Sigmoid colon (tissue), 6 donors: ENCODE measurements at regions not wholly inside any gene's neighbourhood (a gene's known extent, or its start where the extent isn't known, plus 50 kb on each side); places are given as distances from the start of the nearest gene placed in this dataset.

Experiments
- DNase-seq: peaks from one replicate; pipeline ENCODE4 v3.0.0-alpha.2; 2019
- H3K27ac ChIP-seq, 4 donors: fragments of 200-600 bp; sonication (generic); one replicate each; pipeline ENCODE4 v1.5.1; 2016 to 2019; ENCODE audit warnings: mild to moderate bottlenecking in 1 of 4
- H3K27me3 ChIP-seq, 3 donors: fragments of 200-600 bp; sonication (generic); one replicate each; pipeline ENCODE4 v1.5.1; 2019; ENCODE audit warnings: mild to moderate bottlenecking in 1 of 3
- H3K36me3 ChIP-seq, 4 donors: fragments of 200-600 bp; sonication (generic); one replicate each; pipeline ENCODE4 v1.5.1; 2016 to 2019
- H3K4me1 ChIP-seq, 4 donors: fragments of 200-600 bp; sonication (generic); one replicate each; pipeline ENCODE4 v1.5.1; 2017 to 2019
- H3K4me3 ChIP-seq, 4 donors: fragments of 200-600 bp; sonication (generic); one replicate each; pipeline ENCODE4 v1.5.1; 2017 to 2019; ENCODE audit warnings: mild to moderate bottlenecking in 2 of 4, moderate library complexity in 1 of 4
- H3K9me3 ChIP-seq, 4 donors: fragments of 200-600 bp in 3 of 4; sonication (generic) in 3 of 4; one replicate each; pipeline versions ENCODE4 v1.5.1 to v1.6.1; 2013 to 2019
- CTCF ChIP-seq, 4 experiments: fragments of 450-650 bp in 3 of 4; fragments of 200-600 bp in 1 of 4; IDR thresholded peaks; one replicate each; pipeline ENCODE4 v1.5.1; 2016 to 2019; ENCODE audit warnings: antibody characterized with exemption in 4 of 4, mild to moderate bottlenecking in 3 of 4, moderate library complexity in 2 of 4
- EP300 ChIP-seq, 4 donors: sonication (generic); formaldehyde crosslinking; IDR thresholded peaks; one replicate each; pipeline ENCODE4 v1.6.1; 2017; ENCODE audit warnings: antibody characterized with exemption in 4 of 4
- POLR2A ChIP-seq, 2 donors: fragments of 450-650 bp; IDR thresholded peaks; one replicate each; pipeline ENCODE4 v1.6.1; 2016; ENCODE audit warnings: antibody characterized with exemption in 2 of 2, mild to moderate bottlenecking in 2 of 2, moderate library complexity in 2 of 2
- POLR2AphosphoS5 ChIP-seq, 4 donors: sonication (generic); formaldehyde crosslinking; IDR thresholded peaks; one replicate each; pipeline ENCODE4 v1.6.1; 2017; ENCODE audit warnings: antibody characterized with exemption in 4 of 4
- WGBS, 2 donors: extraction: QIAGEN DNeasy Blood & Tissue Kit; methylation state at CpG; one replicate each; pipeline ENCODE4 v1.1.7; 2013; 5-methylcytosine and 5-hydroxymethylcytosine counted together
- intact Hi-C: fragments of 100-400 bp; cut with DNase I; formaldehyde crosslinking; loops from one replicate; pipeline ENCODE4 v1.15.1; 2023
- donor health status: healthy with polysubstance abuse.
- donor health status: healthy.

GRCh38 chr6:21508753-21509152 lies 84.8 kb upstream of the SOX4 start:
- no peak for DNase-seq
- Histone ChIP-seq H3K9me3 (no peaks in the 10 kb centered on the region), H3K27ac (no peak overlapping the region), H3K4me1 (no peaks in the 10 kb centered on the region), H3K4me3 (no peak overlapping the region), H3K36me3 (no peaks in the 10 kb centered on the region), H3K27me3 (no peaks in the 10 kb centered on the region)
- intact Hi-C loops: no loop called here
- TF ChIP-seq EP300 (IDR thresholded peaks at IDR 0.05): no peak
- no peak for TF ChIP-seq CTCF (IDR thresholded peaks at IDR 0.05)
- no peak for TF ChIP-seq POLR2A (IDR thresholded peaks at IDR 0.05)
- TF ChIP-seq POLR2AphosphoS5 (IDR thresholded peaks at IDR 0.05): no peak
- 87 to 90% methylated on average over 4 of the region's 4 CpGs for WGBS, 2 donors

- Histone ChIP-seq H3K36me3 (no peaks in the 10 kb centered on the region), H3K9me3 (no peaks in the 10 kb centered on the region), H3K4me1 (no peaks in the 10 kb centered on the region), H3K27ac (no peak overlapping the region), H3K4me3 (no peak overlapping the region), H3K27me3 (no peaks in the 10 kb centered on the region)
- intact Hi-C loops: no loop called here
- 94% methylated on average over 6 of the region's 6 CpGs for WGBS, 2 donors
- TF ChIP-seq EP300 (IDR thresholded peaks at IDR 0.05): no peak
- TF ChIP-seq POLR2AphosphoS5 (IDR thresholded peaks at IDR 0.05): no peak
- TF ChIP-seq POLR2A (IDR thresholded peaks at IDR 0.05): no peak
- no peak for TF ChIP-seq CTCF (IDR thresholded peaks at IDR 0.05)
- DNase-seq: no peak
Observed at GRCh38 chr6:21511891-21512550, 81.5 kb upstream of the SOX4 start.

GRCh38 chr6:21514288-21514687 lies 79.3 kb upstream of the SOX4 start:
- Histone ChIP-seq H3K27me3 (no peaks in the 10 kb centered on the region), H3K9me3 (no peaks in the 10 kb centered on the region), H3K4me3 (no peak overlapping the region), H3K36me3 (no peaks in the 10 kb centered on the region), H3K27ac (no peak overlapping the region), H3K4me1 (no peaks in the 10 kb centered on the region)
- no peak for TF ChIP-seq EP300 (IDR thresholded peaks at IDR 0.05)
- 90 to 91% methylated on average over 4 of the region's 4 CpGs for WGBS, 2 donors
- intact Hi-C loops: no loop called here
- no peak for DNase-seq

- WGBS, 2 donors: 78 to 89% methylated on average over 4 of the region's 4 CpGs
- H3K4me3 ChIP-seq: no peak overlapping the region
- TF ChIP-seq CTCF (IDR thresholded peaks at IDR 0.05) (no peak), POLR2AphosphoS5 (IDR thresholded peaks at IDR 0.05) (no peak), POLR2A (IDR thresholded peaks at IDR 0.05) (no peak), EP300 (IDR thresholded peaks at IDR 0.05) (no peak)
- intact Hi-C loops: no loop called here
- H3K27me3 ChIP-seq: no peaks in the 10 kb centered on the region
- H3K27ac ChIP-seq: no peak overlapping the region
- H3K4me1 ChIP-seq: no peaks in the 10 kb centered on the region
- no peak for DNase-seq
- no peaks in the 10 kb centered on the region for H3K36me3 ChIP-seq
- H3K9me3 ChIP-seq: no peaks in the 10 kb centered on the region
Observed at GRCh38 chr6:21518317-21518716, 75.2 kb upstream of the SOX4 start.

- intact Hi-C loops: no loop called here
- Histone ChIP-seq H3K27ac (no peak overlapping the region), H3K36me3 (no peaks in the 10 kb centered on the region), H3K27me3 (no peaks in the 10 kb centered on the region), H3K4me1 (no peaks in the 10 kb centered on the region), H3K9me3 (no peaks in the 10 kb centered on the region), H3K4me3 (no peak overlapping the region)
- TF ChIP-seq EP300 (IDR thresholded peaks at IDR 0.05): no peak
- TF ChIP-seq POLR2AphosphoS5 (IDR thresholded peaks at IDR 0.05): no peak
- TF ChIP-seq CTCF (IDR thresholded peaks at IDR 0.05): no peak
- TF ChIP-seq POLR2A (IDR thresholded peaks at IDR 0.05): no peak
- no peak for DNase-seq
- WGBS, 2 donors: 57 to 74% methylated on average over 1 of the region's 1 CpG
Observed at GRCh38 chr6:21519642-21520041, 73.9 kb upstream of the SOX4 start.
